HepG2 (cell line): ENCODE measurements at regions not wholly inside any gene's neighbourhood (a gene's known extent, or its start where the extent isn't known, plus 50 kb on each side); places are given as distances from the start of the nearest gene placed in this dataset.

ENCODE experiments used
- ATF5 ChIP-seq: sonication (generic); formaldehyde crosslinking; IDR thresholded peaks from 2 replicates; pipeline ENCODE4 v1.4.0; 2020; ENCODE audit warnings: mild to moderate bottlenecking, low read depth, missing genetic modification reagents
- NFRKB ChIP-seq: fragments of 450-650 bp; IDR thresholded peaks from 2 replicates; pipeline ENCODE4 v1.6.1; 2017
- ZNF362 ChIP-seq: sonication (generic); formaldehyde crosslinking; IDR thresholded peaks from 2 replicates; pipeline ENCODE4 v1.4.0; 2020; ENCODE audit warnings: missing genetic modification reagents, mild to moderate bottlenecking, borderline replicate concordance
- TF ChIP-seq, protein P1 (sequence below): sonication (generic); formaldehyde crosslinking; IDR thresholded peaks from 2 replicates; pipeline ENCODE4 v1.8.1; 2023; ENCODE audit warnings: mild to moderate bottlenecking, moderate library complexity, missing genetic modification reagents
- TF ChIP-seq, protein P2 (sequence below): sonication (generic); formaldehyde crosslinking; IDR thresholded peaks from 2 replicates; pipeline ENCODE4 v1.4.0; 2020; ENCODE audit warnings: missing genetic modification reagents
- TF ChIP-seq, protein P3 (sequence below), 2 experiments: sonication (generic) in 1 of 2; formaldehyde crosslinking in 1 of 2; IDR thresholded peaks; 2 replicates each; pipeline versions ENCODE4 v1.4.0 to v1.6.1; 2018 to 2020; ENCODE audit warnings: missing genetic modification reagents in 2 of 2, borderline replicate concordance in 1 of 2, low read depth in 1 of 2, mild to moderate bottlenecking in 1 of 2, missing biosample characterization in 1 of 2

GRCh38 chr12:88750867-88751543 is 170.7 kb upstream of the KITLG start (continued):
- TF ChIP-seq, protein P1, sequence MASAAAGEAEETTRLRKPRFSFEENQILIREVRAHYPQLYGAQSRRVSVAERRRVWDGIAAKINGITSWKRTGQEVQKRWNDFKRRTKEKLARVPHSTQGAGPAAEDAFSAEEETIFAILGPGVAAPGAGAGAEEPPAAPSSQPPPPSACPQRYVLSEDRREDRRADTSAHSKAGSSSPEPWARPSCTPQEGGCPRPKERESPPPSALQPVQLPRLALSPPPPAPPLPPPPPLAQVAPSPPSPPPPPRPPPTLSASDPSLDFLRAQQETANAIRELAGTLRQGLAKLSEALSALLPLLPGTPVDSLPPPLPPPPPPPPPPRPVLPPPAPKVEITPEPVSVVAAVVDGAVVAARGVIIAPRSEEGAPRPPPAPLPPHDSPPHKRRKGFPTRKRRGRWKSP (CRISPR knock-in tag): no peak
- TF ChIP-seq, protein P2, sequence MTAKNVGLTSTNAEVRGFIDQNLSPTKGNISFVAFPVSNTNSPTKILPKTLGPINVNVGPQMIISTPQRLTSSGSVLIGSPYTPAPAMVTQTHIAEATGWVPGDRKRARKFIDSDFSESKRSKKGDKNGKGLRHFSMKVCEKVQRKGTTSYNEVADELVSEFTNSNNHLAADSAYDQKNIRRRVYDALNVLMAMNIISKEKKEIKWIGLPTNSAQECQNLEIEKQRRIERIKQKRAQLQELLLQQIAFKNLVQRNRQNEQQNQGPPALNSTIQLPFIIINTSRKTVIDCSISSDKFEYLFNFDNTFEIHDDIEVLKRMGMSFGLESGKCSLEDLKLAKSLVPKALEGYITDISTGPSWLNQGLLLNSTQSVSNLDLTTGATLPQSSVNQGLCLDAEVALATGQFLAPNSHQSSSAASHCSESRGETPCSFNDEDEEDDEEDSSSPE: no peak
- TF ChIP-seq ZNF362: no peak
- TF ChIP-seq NFRKB: no peak
- TF ChIP-seq, protein P3, sequence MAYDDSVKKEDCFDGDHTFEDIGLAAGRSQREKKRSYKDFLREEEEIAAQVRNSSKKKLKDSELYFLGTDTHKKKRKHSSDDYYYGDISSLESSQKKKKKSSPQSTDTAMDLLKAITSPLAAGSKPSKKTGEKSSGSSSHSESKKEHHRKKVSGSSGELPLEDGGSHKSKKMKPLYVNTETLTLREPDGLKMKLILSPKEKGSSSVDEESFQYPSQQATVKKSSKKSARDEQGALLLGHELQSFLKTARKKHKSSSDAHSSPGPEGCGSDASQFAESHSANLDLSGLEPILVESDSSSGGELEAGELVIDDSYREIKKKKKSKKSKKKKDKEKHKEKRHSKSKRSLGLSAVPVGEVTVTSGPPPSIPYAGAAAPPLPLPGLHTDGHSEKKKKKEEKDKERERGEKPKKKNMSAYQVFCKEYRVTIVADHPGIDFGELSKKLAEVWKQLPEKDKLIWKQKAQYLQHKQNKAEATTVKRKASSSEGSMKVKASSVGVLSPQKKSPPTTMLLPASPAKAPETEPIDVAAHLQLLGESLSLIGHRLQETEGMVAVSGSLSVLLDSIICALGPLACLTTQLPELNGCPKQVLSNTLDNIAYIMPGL (CRISPR knock-in tag; IDR thresholded peaks at IDR 0.05; ENCODE audit: borderline replicate concordance in 1 of 2, low read depth in 1 of 2): no peak
- no peak for TF ChIP-seq ATF5 (CRISPR knock-in tag)
